Head of caudate nucleus (tissue), 42 donors: ENCODE measurements at regions not wholly inside any gene's neighbourhood (a gene's known extent, or its start where the extent isn't known, plus 50 kb on each side); places are given as distances from the start of the nearest gene placed in this dataset.

ENCODE experiments used
- DNase-seq, 42 donors: peaks; one replicate each; pipeline versions ENCODE4 v3.0.0 to v3.0.0-alpha.2; 2020 to 2021; ENCODE audit warnings: mixed read lengths in 7 of 42
- intact Hi-C: fragments of 100-400 bp; cut with DNase I; formaldehyde crosslinking; loops from one replicate; pipeline ENCODE4 v1.15.0; 2022

DNA sequence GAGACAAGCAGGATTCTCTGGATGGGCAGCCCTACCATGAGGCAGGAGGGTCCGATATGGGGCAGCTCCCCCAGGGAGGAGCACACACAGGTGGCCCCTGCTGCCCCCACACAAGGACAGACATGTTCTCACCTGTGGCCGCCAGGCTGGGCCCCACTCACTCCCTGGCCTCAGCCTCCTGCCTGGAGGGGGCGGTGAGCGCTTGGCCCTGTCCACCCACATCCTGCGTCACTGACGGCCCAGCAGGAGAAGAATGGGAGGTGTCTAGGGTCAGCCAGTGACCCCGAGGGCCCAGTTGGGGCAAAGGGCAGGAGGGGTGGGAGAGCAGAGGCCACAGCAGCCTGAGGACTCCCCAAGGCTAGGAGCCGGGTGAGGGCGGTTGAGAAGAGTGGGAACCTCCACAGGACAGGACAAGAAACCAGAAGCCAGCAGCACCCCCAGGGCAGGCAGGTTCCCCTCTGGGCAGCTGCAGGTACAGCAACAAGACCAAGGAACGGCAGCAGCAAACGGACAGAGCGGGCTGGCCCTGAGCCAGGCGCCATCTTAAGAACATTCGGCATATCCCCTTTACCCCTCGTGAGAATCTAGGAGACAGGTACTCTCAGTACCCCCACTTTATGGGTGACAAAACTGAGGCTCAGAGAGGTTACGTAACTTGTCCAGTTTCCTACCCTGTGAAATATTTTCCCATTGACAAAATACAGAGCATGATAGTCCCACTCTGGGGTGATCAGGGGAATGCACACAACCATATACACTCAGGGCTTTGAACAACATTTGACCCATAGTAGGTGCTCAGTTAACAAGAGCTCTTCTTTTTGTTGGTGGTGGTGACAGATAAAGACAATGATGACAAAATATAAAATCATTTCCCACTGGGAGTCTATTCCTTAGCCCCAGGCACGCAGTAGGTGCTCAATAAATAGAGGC is 74.3 kb downstream of the NCOR2 start:
- no peak for DNase-seq
- intact Hi-C loops, result no loop called here

- DNase-seq, result no peak
- intact Hi-C loops, result no loop called here
Observed at GRCh38 chr12:124491856-124492420, 75.5 kb downstream of the NCOR2 start.

DNA sequence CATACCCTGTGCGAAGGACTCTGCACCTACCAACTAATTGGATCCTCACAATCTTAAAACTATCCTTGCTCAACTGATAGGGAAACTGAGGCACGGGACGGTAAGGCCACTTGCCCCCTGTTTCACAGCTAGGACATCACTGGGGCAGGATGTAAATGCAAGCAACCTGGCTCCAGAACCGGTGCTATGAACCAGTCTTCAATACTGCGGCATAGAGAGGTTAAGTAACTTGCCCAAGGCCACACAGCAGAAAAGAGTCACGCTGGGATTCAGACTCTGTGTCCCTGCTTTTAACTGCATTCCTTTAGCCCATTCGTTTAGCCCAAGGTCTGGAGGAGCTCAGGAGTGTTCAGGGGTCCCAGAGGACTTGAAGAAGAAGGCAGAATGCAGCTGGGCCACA is 76.1 kb downstream of the NCOR2 start:
- DNase-seq, result no peak

DNA sequence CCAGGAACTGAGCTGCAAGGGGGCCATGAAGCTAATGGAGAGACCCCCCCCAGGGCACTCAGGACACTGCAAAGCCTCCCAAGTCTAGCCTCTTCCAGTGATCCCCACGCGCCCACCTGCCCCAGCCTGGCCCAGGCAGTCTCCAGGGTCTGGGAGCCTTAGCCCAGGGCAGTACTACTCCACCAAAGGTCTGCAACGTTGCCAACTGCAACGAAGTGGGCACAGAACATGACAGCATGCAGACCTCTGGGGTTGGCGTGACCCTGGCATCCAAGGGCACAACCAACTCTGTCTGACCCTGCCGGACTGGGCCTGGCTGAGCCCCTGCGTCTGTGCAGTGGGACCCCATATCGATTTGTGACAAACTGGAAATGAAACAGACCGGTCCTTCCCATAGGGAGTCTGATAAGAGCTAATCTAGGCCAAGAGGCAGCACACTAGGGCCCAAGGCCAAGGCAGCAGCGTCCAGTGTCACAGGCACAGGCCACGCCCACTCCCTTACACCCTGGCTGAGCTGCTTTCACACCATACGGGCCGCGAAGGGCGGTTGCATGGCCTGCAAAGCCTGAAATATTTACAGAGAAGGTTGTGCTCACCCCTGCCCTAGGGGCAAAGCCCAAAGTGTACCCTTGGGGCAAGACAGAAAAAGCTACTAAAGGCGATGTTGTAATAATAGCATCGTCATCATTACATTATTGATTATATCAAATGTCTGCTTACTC is 76.7 kb downstream of the NCOR2 start:
- peak in 41 of 42 donors; percentile 53 to 90 (median 76) for DNase-seq
- intact Hi-C loops, result no loop called here

More for the DNA sequence above, 76.1 kb downstream of the NCOR2 start:
- intact Hi-C loops, result no loop called here

DNA sequence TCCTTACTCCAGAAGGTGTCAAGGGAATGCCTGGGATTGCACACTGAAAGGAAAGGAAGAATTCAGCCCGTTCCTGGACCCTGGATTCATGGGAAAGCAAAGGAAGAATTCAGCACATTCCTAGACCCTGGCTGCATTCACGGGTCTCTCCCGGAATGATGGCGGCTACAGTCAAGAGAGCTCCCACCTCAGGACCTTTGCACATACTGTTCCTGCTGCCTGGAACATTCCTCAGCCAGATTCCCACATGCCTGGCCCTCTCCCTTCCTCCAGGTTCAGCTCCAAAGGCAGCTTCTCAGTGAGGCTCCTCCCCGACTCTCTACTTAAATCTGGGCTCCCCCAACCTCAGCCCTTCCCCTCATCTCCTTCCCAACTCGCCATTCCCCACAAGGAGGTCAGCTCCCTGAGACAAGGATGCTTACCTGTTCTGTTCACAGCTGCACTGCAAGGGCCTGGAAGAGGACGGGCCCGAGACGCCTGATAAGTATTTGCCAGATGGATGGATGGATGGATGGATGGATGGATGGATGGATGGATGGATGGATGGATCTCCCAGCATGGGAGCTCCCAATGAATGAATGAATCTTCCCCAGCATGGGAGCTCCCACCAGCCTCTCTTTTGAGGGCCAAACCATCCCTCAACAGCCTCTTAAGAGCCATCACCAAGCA is 77.4 kb downstream of the NCOR2 start:
- no peak for DNase-seq
- intact Hi-C loops, result no loop called here

DNA sequence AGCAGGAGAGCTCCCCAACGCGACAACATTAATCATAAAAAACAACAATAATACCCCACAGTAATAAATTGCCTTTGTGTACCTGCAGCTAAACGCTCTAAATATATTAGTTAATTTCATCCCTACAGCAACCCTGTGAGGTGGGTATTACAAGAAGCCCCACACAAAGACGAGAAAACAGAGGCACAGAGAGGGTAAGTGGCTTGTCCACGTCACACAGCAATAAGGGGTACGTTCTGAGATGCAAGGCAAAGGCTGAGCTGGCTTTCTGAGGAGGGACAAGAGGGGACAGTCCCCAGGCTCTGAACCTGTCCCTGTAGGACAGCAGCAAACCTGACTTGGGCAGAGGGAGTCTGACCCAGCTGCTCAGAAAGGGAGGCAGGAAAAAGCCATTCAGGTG is 78.2 kb downstream of the NCOR2 start:
- DNase-seq, result no peak
- intact Hi-C loops, result no loop called here

DNA sequence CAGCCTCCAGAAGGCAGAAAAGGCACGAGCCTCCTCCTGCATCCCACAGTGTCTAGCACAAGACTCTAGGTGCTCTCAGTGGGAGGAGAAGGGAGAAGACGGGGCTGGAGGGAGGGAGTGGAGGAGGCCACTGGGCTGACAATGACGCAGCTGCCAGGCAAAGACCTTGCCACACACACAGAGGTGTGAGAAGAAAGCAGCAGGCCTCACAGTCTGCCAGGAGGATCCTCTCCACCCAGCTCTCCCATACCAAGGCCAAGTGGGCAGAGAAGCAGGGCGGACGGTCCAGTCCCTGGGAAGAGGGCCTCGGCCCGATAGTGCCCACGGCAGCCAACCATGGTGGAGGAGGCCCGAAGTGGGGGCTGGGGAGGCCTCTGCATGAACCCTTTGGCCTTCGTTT is 78.9 kb downstream of the NCOR2 start:
- intact Hi-C loops, result no loop called here
- DNase-seq, result no peak

DNA sequence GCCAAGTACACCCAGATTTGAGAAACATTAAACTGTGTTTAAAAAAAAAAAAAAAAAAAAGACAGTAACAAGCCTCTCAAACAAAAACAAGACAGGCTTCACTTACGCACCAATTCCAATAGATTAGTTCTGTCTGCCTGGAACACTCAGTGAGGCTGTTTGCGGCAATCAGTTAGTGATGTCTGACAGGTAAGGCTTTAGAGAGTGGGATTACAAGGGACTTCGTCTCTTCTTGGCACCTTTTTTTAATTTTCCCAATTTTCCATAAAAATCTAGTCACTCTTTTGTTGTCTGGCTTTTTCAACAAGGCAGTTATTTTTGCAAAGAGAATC is 79.6 kb downstream of the NCOR2 start:
- intact Hi-C loops, result no loop called here
- no peak for DNase-seq

DNA sequence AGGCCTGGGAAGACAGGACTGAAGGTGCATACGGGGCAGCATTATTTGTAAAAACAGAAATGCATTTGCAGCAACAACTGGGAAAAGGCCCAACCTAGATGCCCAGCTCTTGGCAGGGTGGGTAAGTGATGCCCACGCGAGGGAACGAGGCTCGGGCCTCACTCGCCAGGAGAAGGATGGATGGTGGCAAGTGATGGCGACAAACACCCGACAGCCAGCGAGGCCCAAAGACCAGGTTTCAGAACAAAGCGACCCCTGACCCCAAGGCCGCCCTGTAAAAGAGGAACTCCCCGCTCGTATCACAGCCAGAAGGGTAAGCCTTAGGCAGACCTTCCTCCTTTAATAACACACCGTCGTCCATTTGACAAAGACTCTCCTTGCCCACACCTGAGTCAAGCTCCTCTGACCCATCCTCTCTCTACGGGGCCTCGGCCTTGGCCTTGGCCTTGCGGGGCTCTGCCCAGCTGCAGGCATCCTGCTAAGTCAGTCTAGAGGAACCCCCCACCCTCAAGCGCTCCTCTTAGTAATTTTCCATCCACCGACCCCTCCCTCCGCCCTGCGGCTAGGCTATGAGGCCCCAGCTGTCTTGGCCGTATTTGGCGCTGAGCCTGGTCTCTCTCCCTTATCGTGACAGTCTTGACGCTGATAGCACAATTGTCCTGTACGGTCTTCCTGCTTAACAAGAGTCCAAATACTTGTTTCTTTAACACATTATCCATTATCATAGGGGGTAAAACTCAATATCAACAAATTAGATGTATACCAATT is 80.2 kb downstream of the NCOR2 start:
- intact Hi-C loops, result no loop called here
- DNase-seq, result peak in 37 of 42 donors; percentile 30 to 86 (median 66)

- DNase-seq, result no peak
Observed at GRCh38 chr12:124486346-124486963, 81.0 kb downstream of the NCOR2 start.

DNA sequence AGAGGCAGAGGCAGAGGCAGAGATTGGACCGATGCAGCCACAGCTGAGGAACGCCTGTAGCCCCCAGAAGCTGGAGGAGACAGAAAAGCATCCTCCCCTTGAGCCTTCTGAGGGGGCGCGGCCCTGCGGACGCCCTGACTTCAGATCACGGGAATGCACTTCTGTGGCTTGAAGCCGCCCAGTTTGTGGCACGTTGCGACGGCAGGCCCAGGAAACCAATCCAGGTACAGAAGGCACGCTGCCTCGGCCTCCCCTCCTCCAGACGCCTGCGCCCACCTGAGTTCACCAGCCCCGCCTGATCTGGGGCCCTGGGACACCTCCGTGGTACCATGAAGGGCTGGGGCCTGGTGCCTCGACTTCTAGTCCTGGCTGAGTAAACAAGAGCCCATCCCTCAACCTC is 82.0 kb downstream of the NCOR2 start:
- DNase-seq, result no peak
- intact Hi-C loops, result no loop called here

More at GRCh38 chr12:124486346-124486963, 81.0 kb downstream of the NCOR2 start:
- intact Hi-C loops, result no loop called here

- intact Hi-C loops, result no loop called here
- no peak for DNase-seq
Observed at GRCh38 chr12:124484526-124484953, 82.9 kb downstream of the NCOR2 start.

DNA sequence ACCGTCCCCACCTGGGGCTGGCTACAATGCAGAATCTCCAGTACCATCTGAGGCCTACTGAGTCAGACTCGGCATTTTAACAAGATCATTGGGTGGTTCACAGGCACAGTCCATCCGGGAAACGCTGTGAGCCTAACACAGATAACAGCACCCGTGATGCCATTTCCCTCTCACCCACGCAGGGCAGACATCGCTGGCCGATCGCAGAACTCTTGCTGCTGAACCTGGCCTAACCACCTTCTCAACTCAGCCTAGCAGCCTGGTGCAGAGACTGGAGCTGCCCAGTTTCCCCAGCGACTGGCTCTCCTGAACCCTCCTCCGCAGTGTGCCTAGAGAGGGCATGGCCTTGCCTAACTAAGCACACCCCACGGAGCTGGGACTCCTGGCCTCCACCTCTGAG is 83.3 kb downstream of the NCOR2 start:
- intact Hi-C loops, result no loop called here
- no peak for DNase-seq

DNA sequence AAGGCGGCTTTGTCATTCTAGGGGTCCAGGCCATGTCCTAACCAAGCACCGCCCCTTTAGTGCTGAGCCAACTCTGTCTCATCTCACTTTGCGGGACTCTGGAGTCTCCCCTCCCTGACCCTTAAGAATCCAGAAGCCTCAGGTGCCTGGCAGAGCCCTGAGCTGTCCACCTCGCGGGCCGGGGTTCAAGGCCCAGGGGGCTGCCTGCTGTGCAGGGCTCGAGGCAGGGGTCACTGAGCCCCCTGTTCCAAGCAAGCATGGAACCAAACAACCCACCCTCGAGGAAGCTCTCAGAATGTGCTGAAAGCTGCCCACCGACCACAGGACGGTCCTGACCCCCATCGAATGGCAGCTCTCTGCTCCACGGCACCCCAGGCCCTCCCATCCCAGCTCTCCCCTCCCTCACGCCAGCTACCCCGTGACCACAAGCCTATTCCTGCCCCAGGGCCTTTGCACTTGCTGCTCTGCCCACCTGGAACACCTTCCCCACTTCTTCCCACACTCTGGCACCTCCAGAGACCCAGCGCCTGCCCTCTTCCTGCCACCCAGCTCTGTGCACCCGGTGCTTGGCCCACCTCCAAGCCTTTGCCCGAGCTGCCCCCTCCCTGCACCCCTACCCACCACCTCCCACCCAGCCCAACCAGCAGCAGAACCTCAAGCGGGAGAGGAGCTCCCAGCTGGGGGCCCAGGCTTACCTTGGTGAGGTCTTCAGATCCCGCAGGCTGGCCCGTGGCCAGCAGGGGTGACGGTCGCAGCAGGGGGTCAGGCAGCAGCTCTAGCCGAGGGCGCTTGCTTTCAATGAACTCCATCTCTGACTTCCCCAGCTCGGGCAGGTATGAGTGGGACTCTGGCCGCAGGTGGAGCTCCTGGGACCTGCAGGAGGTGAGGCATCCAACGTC is 84.3 kb downstream of the NCOR2 start:
- DNase-seq, result no peak
- intact Hi-C loops, result no loop called here

- intact Hi-C loops, result no loop called here
- DNase-seq, result no peak
Observed at GRCh38 chr12:124482567-124482893, 84.9 kb downstream of the NCOR2 start.

- intact Hi-C loops, result no loop called here
- DNase-seq, result no peak
Observed at GRCh38 chr12:124481772-124482566, 85.4 kb downstream of the NCOR2 start.

DNA sequence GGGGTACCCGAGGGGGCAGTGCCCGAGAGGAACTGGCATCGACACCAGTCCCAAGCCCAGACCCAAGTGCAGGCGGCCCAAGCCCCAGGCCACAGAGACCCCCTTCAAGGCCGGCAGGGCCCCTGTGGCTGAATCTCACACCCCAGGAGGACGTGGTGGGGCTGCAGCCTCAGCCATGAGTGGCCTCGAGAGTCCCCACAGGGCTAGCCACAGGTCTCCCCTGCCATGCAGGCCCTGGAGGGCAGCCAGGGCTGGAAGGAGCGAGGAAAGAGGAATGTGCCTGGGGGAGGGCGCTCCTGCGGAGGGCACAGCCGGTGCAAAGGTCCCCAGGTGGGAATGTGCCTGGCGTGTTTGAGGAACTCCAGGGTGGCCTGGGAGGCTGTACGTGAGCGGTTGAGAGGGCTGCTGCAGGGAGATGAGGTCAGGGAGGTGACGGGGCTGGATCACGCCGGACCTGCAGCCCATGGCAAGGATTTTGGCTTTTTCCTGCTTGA is 86.1 kb downstream of the NCOR2 start:
- no peak for DNase-seq

More for the DNA sequence above, 86.1 kb downstream of the NCOR2 start:
- intact Hi-C loops, result no loop called here
